Skin epidermis (tissue), 12 donors: ENCODE measurements at regions not wholly inside any gene's neighbourhood (a gene's known extent, or its start where the extent isn't known, plus 50 kb on each side); places are given as distances from the start of the nearest gene placed in this dataset.
A peak's percentile ranks its signal among the peaks of the same experiment; 100 is the strongest.

Source experiments
- H3K27ac ChIP-seq, 21 experiments: fragments of 200-600 bp; sonication (generic) in 11 of 21; one replicate each; pipeline ENCODE4 v1.5.0; 2020; ENCODE audit warnings: mild to moderate bottlenecking in 3 of 21, inconsistent platforms in 2 of 21, moderate library complexity in 2 of 21
- H3K4me3 ChIP-seq, 7 experiments: fragments of 200-600 bp; sonication (generic) in 2 of 7; one replicate each; pipeline ENCODE4 v1.5.0; 2020; ENCODE audit warnings: inconsistent platforms in 2 of 7, mild to moderate bottlenecking in 2 of 7, moderate library complexity in 1 of 7

DNA sequence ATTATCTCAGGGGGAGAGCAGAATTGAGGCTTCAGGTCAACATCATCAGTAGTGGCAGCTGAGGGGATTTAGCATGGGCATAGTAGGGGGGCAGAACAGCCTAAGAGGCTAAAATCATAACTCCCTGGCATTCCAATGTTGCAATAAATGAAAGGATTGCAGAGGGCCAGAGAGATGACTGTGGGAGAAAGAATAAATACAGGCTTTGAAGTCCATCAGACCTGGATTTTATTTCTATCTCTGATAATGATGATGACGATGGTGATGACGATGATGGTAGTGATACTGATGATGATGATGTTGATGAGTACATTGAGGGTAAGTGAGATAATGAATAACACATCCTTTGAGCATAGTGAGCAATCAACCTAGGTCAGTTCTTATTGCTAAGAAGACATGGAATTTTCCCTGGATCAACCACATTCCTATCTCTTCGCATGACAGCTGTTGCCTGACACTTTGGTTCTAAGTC, 107.4 kb upstream of the CDH11 start:
- Histone ChIP-seq H3K4me3 (no peak overlapping the region), H3K27ac (no peak overlapping the region)

GRCh38 chr16:65227150-65227835, 105.4 kb upstream of the CDH11 start:
- H3K4me3 ChIP-seq, result no peak overlapping the region
- H3K27ac ChIP-seq, result no peak overlapping the region

- H3K27ac ChIP-seq, result no peak overlapping the region
Observed at GRCh38 chr16:65226077-65226476, 104.2 kb upstream of the CDH11 start.

DNA sequence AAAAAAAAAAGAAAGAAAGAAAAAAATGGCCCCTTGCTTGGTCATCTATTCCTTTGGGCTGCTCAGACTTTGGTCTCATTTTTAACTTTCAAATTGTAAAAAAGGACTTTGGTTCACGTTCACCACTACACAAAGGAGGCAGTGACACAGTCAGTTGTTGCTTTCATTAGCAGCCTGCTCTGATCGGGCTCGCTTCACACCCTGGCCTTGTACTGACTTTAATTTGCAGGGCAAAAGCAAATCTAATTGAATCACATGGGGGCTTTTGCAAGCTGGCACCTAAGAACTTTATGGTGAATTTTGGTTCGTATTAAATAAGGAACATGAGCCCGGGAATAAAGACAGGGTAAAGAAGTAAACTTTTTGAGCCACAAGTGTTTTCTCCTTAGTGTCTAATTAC, 103.6 kb upstream of the CDH11 start:
- Histone ChIP-seq H3K27ac (no peak overlapping the region), H3K4me3 (no peak overlapping the region)

More at GRCh38 chr16:65226077-65226476, 104.2 kb upstream of the CDH11 start:
- H3K4me3 ChIP-seq, result no peak overlapping the region

DNA sequence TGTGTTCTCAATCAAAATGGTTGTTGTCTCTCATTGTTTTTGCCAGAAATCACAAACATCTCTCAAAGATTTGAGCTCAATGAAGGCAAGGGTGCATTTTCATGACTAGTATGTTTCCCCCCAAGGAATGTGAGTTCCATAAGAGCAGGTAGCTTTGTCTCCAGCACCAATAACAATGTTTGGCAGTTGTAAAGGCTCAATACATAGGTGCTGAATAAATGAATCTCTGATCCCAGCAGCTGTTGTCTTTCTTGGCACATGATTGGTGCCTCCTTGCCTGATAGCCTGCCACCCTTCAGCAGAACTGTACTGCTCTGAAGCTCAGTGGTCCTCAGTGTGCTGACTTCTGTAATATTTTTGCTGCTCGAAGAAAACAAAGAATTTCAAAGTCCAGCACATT, 103.1 kb upstream of the CDH11 start:
- no peak overlapping the region for H3K4me3 ChIP-seq
- no peak overlapping the region for H3K27ac ChIP-seq

GRCh38 chr16:65224471-65224870, 102.6 kb upstream of the CDH11 start:
- Histone ChIP-seq H3K27ac (no peak overlapping the region), H3K4me3 (no peak overlapping the region)

GRCh38 chr16:65223335-65223734, 101.5 kb upstream of the CDH11 start:
- Histone ChIP-seq H3K4me3 (no peak overlapping the region), H3K27ac (no peak overlapping the region)

DNA sequence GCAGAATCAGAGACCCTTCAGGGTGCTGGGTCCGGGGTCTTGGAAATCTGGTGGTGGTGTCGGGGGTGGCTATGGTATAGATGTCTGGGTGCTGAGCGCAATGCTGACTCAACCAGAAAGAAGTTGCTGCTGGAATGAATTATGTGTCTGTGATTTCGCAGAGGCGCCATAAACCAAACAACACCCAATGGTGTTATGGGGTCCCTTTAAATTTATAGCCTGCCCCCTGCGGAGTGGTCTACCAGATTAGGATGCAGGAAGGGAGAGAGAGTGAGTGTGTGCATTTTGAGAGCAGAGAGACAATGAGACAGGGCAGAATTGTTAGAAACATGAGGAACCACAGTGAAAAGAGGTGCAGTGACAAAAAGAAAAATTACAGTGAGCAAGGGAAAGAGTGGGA, 100.7 kb upstream of the CDH11 start:
- Histone ChIP-seq H3K27ac (no peak overlapping the region), H3K4me3 (no peak overlapping the region)

GRCh38 chr16:65222049-65222448, 100.2 kb upstream of the CDH11 start:
- no peak overlapping the region for H3K4me3 ChIP-seq
- H3K27ac ChIP-seq, result no peak overlapping the region

DNA sequence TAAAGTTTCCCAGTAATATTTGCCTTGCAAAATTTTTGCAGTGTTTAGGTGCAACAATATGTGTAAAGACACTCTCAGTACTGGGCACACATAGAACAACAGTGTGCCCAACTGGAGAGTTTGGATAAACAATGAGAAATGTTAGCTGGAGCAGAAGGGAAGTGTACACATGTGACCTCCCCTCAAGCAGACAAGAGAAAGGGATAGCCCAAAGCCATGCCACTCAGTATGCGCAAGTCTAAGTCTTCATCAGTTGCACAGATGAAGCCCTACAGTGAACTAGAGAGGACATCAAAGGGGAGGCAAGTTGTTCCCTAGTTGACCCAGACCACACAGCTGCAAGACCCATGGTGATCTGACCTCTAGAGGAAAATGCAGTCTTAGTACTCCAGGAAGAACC, 97.9 kb upstream of the CDH11 start:
- Histone ChIP-seq H3K4me3 (no peak overlapping the region), H3K27ac (no peak overlapping the region)

- Histone ChIP-seq H3K4me3 (no peak overlapping the region), H3K27ac (no peak overlapping the region)
Observed at GRCh38 chr16:65218348-65218747, 96.5 kb upstream of the CDH11 start.

- no peak overlapping the region for H3K27ac ChIP-seq
Observed at GRCh38 chr16:65213866-65214595, 92.2 kb upstream of the CDH11 start.

DNA sequence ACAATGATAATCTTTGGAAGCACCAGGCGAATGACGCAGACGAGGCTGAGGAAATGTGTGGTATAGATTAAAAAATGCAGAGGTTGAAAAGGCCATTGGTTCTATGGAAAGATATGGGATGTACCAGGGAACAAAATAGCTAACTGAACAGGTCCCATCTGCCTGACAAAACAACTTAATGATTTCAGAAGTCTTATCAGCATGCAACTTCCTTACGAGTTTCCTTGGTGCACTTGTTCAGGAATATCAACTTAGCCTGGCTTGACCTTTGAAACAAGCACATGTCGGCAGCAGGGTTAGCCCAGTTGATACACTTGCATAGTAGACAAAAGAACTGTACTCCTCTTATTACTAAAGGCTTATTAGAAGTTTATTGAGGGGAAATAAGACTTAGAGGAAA, 90.9 kb upstream of the CDH11 start:
- H3K27ac ChIP-seq, result no peak overlapping the region
- H3K4me3 ChIP-seq, result no peak overlapping the region

More at GRCh38 chr16:65213866-65214595, 92.2 kb upstream of the CDH11 start:
- no peak overlapping the region for H3K4me3 ChIP-seq

GRCh38 chr16:65212240-65212639, 90.4 kb upstream of the CDH11 start:
- no peak overlapping the region for H3K27ac ChIP-seq

DNA sequence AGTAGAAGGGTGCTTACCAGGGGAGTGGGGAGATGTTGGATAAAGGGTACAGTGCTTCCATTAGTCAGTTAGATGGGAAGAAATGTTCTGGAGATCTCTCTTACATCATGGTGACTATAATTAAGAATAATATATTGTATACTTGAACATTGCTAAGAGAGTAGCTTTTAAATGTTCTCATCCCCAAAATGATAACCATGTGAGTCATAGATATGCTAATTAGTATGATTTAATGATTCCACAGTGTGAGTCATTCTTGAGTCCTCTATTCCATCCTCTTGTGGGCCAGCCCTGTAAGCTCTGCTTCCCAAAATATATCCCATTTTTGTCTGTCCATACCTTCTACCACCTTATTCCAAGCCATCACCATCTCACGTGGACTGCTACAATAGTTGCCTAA, 80.6 kb upstream of the CDH11 start:
- Histone ChIP-seq H3K27ac (no peak overlapping the region), H3K4me3 (no peak overlapping the region)

More at GRCh38 chr16:65212240-65212639, 90.4 kb upstream of the CDH11 start:
- no peak overlapping the region for H3K4me3 ChIP-seq

- Histone ChIP-seq H3K27ac (peak overlapping the region in 1 of 21 experiments; percentile 57), H3K4me3 (no peak overlapping the region)
Observed at GRCh38 chr16:65201511-65201910, 79.6 kb upstream of the CDH11 start.

DNA sequence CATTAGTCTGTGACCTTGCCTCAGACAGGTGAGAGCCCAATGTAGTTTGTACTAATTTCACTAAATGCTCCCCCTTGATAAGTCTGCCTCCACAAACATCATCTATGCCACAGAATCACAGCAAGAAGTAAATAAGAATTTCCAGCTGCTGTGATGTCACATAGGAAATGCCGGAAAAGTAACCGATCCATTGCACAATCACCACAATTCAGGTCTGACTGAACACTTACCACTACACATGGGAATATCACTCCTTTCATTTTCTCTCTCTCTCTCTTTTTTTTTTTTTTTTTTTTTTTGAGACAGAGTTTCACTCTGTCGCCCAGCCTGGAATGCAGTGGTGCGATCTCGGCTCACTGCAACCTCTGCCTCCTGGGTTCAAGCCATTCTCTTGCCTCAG, 79.0 kb upstream of the CDH11 start:
- Histone ChIP-seq H3K27ac (no peak overlapping the region), H3K4me3 (no peak overlapping the region)

- H3K27ac ChIP-seq, result no peak overlapping the region
- no peak overlapping the region for H3K4me3 ChIP-seq
Observed at GRCh38 chr16:65200156-65200773, 78.4 kb upstream of the CDH11 start.

DNA sequence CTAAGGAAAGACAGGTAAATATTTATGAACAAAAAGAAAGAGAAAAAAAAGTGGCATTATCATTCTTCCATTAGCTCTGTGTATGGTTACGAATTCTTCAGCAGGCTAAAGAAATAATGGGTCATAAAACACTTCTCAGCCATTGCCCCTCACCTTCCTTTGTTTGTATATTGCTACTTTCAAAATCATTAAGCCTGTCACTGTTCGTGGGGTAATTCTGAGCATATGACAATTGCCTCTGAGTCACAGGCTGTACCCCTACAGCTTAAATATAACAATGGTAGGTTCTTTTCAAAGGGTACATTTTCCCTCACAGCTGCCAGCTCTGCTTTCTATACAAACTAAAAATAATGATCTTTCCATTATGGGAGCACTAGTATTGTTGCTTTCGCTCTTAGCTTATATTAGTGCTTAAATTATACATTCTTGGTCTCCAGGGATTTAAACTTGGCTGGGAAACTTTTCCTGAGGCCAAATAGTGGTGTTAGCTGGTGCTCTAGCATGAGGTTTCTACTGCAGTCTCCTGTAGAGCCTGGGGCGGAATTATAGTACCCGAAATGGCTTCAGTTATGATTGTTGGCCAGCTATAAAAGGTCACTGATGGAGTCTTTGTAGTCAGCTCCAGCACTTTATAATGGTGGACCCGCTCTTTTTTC, 74.7 kb upstream of the CDH11 start:
- Histone ChIP-seq H3K27ac (no peak overlapping the region), H3K4me3 (no peak overlapping the region)

- Histone ChIP-seq H3K27ac (no peak overlapping the region), H3K4me3 (no peak overlapping the region)
Observed at GRCh38 chr16:65195998-65196397, 74.1 kb upstream of the CDH11 start.
